Activated CD4-positive, alpha-beta memory T cell treated with anti-CD3 and anti-CD28 coated beads, Interleukin-2, amount 10 ng/mL, durations not matched to agents 7 days and 5 days (primary cell): ENCODE measurements at regions not wholly inside any gene's neighbourhood (a gene's known extent, or its start where the extent isn't known, plus 50 kb on each side); places are given as distances from the start of the nearest gene placed in this dataset.
A peak's percentile ranks its signal among the peaks of the same experiment; 100 is the strongest.

Source experiments
- CTCF ChIA-PET: fragments of 350-600 bp; sonication (Branson Sonifier 250); formaldehyde crosslinking; loops from one replicate; lab custom pipeline; 2021; ENCODE audit warnings: antibody characterized with exemption, inconsistent platforms; lab: Charles Lee
- POLR2A ChIA-PET: fragments of 350-600 bp; sonication (Branson Sonifier 250); formaldehyde crosslinking; loops from one replicate; lab custom pipeline; 2021; ENCODE audit warnings: antibody characterized with exemption; lab: Charles Lee
- DNase-seq: peaks from one replicate; pipeline ENCODE4 v3.0.0-alpha.2; 2020
- H3K27ac Mint-ChIP-seq: one replicate; pipeline ENCODE4 v1.8.0; 2021; ENCODE audit warnings: mild to moderate bottlenecking, mixed read lengths
- H3K27me3 Mint-ChIP-seq: one replicate; pipeline ENCODE4 v1.8.0; 2021; ENCODE audit warnings: mixed read lengths
- H3K36me3 Mint-ChIP-seq: one replicate; pipeline ENCODE4 v1.8.0; 2021; ENCODE audit warnings: low read depth, mixed read lengths
- H3K4me1 Mint-ChIP-seq: one replicate; pipeline ENCODE4 v1.8.0; 2021; ENCODE audit warnings: mixed read lengths
- H3K4me3 Mint-ChIP-seq: one replicate; pipeline ENCODE4 v1.8.0; 2021; ENCODE audit warnings: mild to moderate bottlenecking, mixed read lengths
- H3K9me3 Mint-ChIP-seq: one replicate; pipeline ENCODE4 v1.8.0; 2021; ENCODE audit warnings: mixed read lengths

DNA sequence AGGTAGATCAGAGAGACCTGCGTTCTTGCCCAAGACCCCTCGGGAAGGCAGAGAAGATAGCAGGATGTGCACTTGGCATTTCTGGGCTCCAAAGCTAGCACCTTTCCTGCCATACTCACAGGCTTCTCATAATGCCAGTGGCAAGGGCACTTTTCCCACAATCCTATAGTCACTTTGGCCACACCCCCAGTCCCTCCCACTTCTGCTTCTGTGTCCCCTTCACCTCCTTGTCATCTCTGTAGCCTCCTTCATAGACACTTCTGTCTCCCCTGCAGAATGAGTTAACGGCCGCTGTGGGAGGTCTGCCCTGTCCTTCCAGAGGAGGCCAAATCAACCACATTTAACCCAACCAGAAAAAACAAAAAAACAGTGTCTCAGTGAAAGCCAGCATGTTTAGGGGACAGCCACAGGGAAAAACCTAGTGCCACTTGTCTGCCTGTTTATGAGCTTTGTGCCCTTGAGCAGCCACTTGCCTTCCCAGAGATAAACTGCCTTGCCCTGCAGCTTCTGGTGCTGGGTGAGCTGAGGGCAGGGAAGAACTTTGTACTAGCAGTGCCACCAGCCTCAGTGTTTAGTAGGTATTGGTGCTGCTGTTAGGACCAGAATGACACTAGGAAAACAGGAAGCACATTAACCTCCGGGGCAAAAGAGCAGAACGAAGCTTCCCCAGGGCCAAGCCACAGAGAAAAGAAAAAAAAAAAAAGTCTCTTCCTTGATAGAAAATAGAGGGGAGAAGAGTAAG is 193.0 kb upstream of the PWP1 start:
- Mint-ChIP-seq H3K27me3 (no peaks in the 10 kb centered on the region), H3K4me3 (no peak overlapping the region), H3K4me1 (peaks cover 12% of the 10 kb centered on the region), H3K9me3 (peaks cover 3% of the 10 kb centered on the region), H3K36me3 (peaks cover 5% of the 10 kb centered on the region), H3K27ac (peak overlapping the region; percentile 61)
- POLR2A ChIA-PET: no interaction called here
- no peak for DNase-seq
- CTCF ChIA-PET: no interaction called here

DNA sequence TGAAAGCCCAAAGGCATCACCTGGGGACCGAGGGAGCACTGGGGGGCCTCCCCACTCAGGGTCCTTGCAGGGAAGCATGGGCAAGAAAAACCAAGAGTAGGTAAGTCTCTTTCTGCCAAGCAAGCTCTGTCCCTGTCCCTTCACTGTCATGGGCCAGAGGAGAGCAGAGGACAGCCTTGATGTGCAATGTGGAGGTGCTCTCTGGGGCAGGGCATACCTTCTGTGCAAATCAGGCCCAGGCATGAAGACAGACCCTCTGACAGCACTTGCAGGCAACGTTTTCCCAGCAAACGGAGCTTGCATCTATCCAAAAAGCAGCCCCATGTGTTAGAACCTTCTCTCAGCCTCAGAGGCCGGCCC is 192.5 kb upstream of the PWP1 start:
- ChIA-PET CTCF (no interaction called here), POLR2A (no interaction called here)
- H3K27me3 Mint-ChIP-seq: no peaks in the 10 kb centered on the region
- peaks cover 3% of the 10 kb centered on the region for H3K9me3 Mint-ChIP-seq
- H3K36me3 Mint-ChIP-seq: peaks cover 5% of the 10 kb centered on the region
- peaks cover 12% of the 10 kb centered on the region for H3K4me1 Mint-ChIP-seq
- peak overlapping the region; percentile 61 for H3K27ac Mint-ChIP-seq
- H3K4me3 Mint-ChIP-seq: no peak overlapping the region
- no peak for DNase-seq

DNA sequence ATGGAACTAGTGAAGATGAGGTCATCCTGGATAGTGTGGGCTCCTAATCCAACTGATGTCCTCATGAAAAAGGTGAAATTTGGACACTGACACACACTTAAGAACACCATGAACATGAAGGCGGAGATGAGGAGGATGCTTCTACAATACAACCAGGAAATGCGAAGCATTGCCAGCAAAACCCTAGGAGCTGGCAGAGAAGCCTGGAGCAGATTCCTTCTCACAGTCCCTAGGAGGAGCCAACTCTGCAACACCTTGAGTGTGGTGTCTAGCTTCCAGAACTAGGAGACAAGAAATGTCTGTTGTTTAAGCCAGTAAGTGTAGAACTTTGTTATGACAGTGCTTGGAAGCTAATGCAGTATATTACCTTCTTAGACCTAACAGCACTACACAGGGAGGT is 191.9 kb upstream of the PWP1 start:
- ChIA-PET CTCF (no interaction called here), POLR2A (no interaction called here)
- Mint-ChIP-seq H3K27me3 (no peaks in the 10 kb centered on the region), H3K27ac (no peak overlapping the region), H3K4me3 (no peak overlapping the region), H3K36me3 (peaks cover 5% of the 10 kb centered on the region), H3K9me3 (peaks cover 3% of the 10 kb centered on the region), H3K4me1 (peaks cover 12% of the 10 kb centered on the region)
- no peak for DNase-seq

DNA sequence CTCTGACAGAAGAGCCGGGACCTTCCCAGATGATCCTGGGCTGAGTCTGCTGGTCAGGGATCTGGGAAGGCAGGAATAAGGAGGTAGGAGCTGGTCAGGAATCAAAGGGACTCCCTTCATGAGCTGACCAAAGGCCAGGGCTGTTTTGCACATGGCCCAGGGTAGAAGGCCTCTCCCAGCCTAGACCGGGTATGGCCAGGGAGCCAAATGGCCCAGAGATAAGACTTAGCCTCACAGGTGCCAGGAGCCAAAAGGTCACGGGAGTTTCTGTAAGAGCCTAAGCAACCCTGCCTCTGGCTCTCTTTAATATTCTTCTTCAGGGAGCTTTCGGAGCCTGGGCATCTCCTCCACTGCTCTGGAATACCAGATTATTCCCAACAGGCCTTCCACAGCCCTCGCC is 191.3 kb upstream of the PWP1 start:
- H3K36me3 Mint-ChIP-seq: peaks cover 5% of the 10 kb centered on the region
- CTCF ChIA-PET: no interaction called here
- peaks cover 12% of the 10 kb centered on the region for H3K4me1 Mint-ChIP-seq

DNA sequence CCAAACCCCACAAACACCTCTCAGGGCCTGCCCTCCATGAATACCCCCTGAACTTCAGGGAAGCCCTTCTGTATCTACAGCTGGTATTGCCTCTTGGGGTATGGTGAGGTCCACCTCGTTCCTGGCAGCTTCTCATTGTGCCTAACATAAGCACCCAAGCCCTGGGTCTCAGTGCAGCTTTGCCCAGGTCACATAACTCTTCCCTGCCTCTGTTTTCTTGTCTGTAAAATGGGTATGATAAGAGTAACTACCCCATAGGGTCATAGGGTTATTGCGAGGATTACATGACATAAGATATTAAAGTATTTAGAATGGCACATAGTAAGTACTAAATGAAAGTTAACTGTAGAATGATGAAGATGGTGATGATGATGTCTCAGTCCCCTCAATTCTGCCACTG is 190.0 kb upstream of the PWP1 start:
- DNase-seq: no peak
- peaks cover 3% of the 10 kb centered on the region for H3K9me3 Mint-ChIP-seq
- H3K4me1 Mint-ChIP-seq: peaks cover 12% of the 10 kb centered on the region
- ChIA-PET CTCF (no interaction called here), POLR2A (no interaction called here)
- H3K27ac Mint-ChIP-seq: no peak overlapping the region
- H3K36me3 Mint-ChIP-seq: peaks cover 5% of the 10 kb centered on the region
- H3K27me3 Mint-ChIP-seq: no peaks in the 10 kb centered on the region
- no peak overlapping the region for H3K4me3 Mint-ChIP-seq

More for the DNA sequence above, 191.3 kb upstream of the PWP1 start:
- peaks cover 3% of the 10 kb centered on the region for H3K9me3 Mint-ChIP-seq
- no peaks in the 10 kb centered on the region for H3K27me3 Mint-ChIP-seq
- no peak for DNase-seq
- POLR2A ChIA-PET: no interaction called here
- no peak overlapping the region for H3K4me3 Mint-ChIP-seq
- H3K27ac Mint-ChIP-seq: no peak overlapping the region

DNA sequence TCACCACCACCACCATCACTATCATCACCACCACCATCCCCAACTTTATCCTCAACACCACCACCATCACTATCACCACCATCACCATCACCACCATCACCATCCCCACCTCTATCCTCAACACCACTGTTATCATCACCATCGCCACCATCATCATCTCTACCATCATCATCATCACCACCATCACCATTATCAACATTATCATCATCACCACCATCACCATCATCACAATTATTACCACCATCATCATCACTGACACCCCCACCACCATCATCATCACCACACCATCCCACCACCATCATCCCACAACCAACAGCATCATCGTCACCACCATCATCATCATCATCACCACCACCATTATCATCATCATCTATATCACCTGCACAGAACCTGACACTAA is 188.4 kb upstream of the PWP1 start:
- Mint-ChIP-seq H3K4me3 (no peak overlapping the region), H3K36me3 (peaks cover 5% of the 10 kb centered on the region), H3K9me3 (peaks cover 3% of the 10 kb centered on the region), H3K27me3 (no peaks in the 10 kb centered on the region), H3K27ac (no peak overlapping the region), H3K4me1 (peaks cover 8% of the 10 kb centered on the region)
- no peak for DNase-seq
- ChIA-PET CTCF (no interaction called here), POLR2A (no interaction called here)

DNA sequence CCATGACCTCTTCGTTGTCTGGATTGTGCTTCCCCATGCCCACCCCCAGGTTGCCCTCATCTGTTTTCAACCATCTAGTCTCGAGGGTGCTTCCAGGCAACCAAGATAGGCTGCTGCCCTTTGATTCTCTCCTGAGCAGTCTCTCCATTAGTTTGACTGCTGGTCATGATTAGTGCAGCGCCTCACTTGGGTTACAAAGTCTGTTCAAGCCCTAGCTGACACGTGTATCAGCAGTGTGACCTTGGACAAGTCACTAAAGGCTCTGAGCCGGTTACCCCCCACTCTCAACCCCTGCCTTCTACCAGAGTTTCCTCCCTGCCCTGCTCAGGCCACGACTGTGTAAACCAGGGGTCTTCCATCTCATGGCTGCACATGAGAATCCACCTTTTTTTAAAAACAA is 185.3 kb upstream of the PWP1 start:
- no peak for DNase-seq
- Mint-ChIP-seq H3K36me3 (peaks cover 5% of the 10 kb centered on the region), H3K27ac (no peak overlapping the region), H3K4me1 (no peaks in the 10 kb centered on the region), H3K4me3 (no peak overlapping the region), H3K27me3 (no peaks in the 10 kb centered on the region), H3K9me3 (peaks cover 3% of the 10 kb centered on the region)
- CTCF ChIA-PET: no interaction called here
- POLR2A ChIA-PET: no interaction called here

DNA sequence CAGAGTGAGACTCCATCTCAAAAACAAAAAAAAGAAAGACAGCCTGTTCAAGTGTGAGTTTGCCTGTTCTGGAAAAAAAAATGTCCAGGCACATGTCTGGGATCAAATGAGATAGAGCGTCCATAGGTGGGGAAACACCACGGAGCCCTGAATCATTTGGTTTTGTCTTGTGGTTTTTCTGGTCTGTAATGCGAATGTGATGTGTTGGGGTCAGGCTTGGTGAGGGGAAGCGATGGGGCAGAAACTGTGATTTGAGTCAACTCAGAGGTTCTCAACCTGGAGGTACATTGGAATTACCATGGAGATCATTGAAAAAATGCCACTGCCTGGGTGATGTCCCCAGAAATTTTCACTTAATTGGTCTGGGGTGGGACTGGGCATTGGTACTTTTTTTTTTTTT is 183.9 kb upstream of the PWP1 start:
- Mint-ChIP-seq H3K4me1 (no peaks in the 10 kb centered on the region), H3K36me3 (peaks cover 5% of the 10 kb centered on the region), H3K27me3 (no peaks in the 10 kb centered on the region), H3K4me3 (no peak overlapping the region), H3K9me3 (peaks cover 3% of the 10 kb centered on the region), H3K27ac (no peak overlapping the region)
- CTCF ChIA-PET: no interaction called here
- no peak for DNase-seq
- POLR2A ChIA-PET: no interaction called here

DNA sequence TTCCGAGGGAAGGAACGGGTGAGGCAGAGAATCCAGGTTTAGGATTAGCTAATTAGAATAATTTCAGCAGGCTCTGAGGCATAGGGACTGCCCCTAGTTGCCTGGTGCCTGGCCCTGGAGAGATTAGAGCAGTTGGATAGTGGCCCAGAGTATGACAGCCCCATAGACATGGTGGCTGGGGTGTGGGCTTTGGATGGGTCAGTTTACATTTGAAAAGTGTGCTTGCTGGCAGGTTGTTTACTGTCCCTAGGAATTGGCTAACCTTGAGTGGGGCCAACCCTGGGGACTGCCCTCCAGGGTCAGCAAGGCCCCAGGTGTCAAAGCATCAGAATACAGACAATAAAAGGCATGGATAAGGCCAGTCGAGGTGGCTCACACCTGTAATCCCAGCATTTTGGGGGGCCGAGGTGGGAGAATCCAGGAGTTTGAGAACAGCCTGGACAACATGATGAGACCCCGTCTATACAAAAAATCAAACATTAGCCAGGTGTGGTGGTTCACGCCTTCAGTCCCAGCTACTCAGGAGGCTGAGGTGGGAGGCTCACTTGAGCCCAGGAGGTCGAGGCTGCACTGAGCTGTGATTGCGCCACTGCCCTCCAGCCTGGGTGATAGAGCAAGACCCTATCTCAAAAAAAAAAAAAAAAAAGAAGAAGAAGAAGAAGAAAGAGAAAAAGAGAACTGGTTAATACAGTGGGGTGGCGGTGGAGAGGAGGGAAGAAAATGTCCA is 182.3 kb upstream of the PWP1 start:
- no peaks in the 10 kb centered on the region for H3K4me1 Mint-ChIP-seq
- ChIA-PET POLR2A (no interaction called here), CTCF (no interaction called here)
- H3K27ac Mint-ChIP-seq: no peak overlapping the region
- no peaks in the 10 kb centered on the region for H3K27me3 Mint-ChIP-seq
- DNase-seq: no peak
- H3K36me3 Mint-ChIP-seq: no peaks in the 10 kb centered on the region
- H3K9me3 Mint-ChIP-seq: no peaks in the 10 kb centered on the region
- no peak overlapping the region for H3K4me3 Mint-ChIP-seq

DNA sequence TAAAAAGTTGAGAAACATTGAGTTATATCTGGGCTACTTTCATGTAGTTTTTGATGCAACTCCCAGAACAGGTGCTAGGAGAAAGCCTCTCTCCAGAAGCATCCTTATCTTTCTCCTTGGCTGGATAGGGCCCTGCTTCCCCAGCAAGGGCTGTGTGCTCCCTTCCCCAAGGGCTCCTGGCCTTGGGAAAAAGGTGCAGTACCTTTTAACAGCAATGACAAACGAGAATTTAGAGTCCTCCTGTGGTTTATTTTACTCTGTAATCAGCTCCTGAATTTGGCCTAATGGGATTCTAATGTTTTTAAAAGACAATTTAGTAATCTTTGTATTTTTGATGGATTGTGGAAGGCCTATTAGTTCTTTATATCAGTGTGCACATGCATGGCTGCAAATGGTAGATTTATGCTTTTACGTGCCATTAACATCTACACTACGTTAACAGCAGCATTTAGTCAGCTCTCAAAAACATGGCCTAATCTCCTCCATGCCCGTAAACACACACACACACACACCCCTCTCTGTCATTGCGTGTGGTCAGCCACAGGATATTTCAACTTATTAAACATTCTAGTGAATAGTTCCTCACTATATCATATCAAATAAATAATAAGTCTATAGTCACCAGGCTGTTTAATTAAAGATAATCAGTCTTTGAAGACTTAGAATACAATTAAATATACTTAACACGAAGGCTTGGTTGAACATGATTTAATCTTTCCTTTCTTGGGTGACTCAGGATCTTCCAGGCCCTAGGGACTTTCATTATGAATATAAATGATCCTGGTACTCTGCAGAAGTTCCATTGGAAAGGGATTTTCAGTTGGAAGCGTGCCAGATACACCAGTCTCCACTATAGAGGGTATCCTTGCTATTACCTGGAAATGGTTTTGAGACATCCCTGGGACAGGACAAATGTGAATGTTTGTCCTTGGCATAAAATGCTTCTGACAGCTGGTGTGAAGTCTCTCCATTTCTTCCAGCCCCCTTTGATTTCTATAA is 181.4 kb upstream of the PWP1 start:
- H3K4me3 Mint-ChIP-seq: no peak overlapping the region
- POLR2A ChIA-PET: no interaction called here
- H3K27me3 Mint-ChIP-seq: no peaks in the 10 kb centered on the region
- no peaks in the 10 kb centered on the region for H3K36me3 Mint-ChIP-seq
- H3K4me1 Mint-ChIP-seq: no peaks in the 10 kb centered on the region
- no peak overlapping the region for H3K27ac Mint-ChIP-seq
- CTCF ChIA-PET: no interaction called here
- no peak for DNase-seq
- no peaks in the 10 kb centered on the region for H3K9me3 Mint-ChIP-seq

DNA sequence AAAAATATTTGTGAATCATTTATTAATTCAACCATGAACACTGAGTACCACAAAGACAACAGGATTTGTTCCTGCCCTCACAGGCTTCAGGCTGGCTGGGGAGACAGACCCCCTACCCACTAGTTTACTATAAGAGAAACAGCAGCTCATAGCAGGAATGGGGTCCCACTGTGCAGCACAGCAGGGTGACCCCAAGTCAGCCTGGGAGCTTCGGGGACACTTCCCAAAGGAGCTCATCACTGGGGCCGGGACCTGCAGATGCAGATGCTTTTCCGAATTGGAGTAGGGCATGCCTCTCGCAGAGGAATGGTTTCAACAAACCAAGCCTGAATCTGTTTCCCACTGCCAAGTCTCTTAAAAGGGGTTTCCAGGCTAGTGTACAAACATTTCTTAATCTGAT is 176.2 kb upstream of the PWP1 start:
- Mint-ChIP-seq H3K27me3 (no peaks in the 10 kb centered on the region), H3K36me3 (no peaks in the 10 kb centered on the region), H3K27ac (no peak overlapping the region), H3K9me3 (no peaks in the 10 kb centered on the region), H3K4me1 (no peaks in the 10 kb centered on the region), H3K4me3 (no peak overlapping the region)
- DNase-seq: no peak
- POLR2A ChIA-PET: no interaction called here
- CTCF ChIA-PET: no interaction called here

DNA sequence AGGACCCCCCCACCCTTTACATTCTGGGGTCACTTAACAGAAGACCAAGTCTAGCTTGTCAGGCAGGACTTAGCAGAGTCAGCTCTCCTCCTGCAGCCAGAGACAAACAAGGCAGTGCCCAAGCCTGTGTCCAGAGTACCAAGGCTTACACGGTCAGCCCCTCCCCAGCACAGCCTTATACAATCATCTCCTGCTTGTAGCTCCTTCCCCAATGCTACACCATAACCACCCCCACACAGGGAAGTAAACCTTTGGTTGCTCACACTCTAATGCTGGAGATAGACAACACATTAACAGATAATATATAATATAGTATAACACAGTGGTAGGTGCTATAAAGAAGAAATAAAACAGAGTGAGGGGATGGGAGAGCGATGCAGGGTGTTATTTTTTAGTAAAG is 175.4 kb upstream of the PWP1 start:
- Mint-ChIP-seq H3K4me3 (no peak overlapping the region), H3K36me3 (no peaks in the 10 kb centered on the region), H3K27ac (no peak overlapping the region), H3K27me3 (no peaks in the 10 kb centered on the region), H3K9me3 (no peaks in the 10 kb centered on the region), H3K4me1 (peaks cover 5% of the 10 kb centered on the region)
- no peak for DNase-seq
- ChIA-PET CTCF (no interaction called here), POLR2A (no interaction called here)

DNA sequence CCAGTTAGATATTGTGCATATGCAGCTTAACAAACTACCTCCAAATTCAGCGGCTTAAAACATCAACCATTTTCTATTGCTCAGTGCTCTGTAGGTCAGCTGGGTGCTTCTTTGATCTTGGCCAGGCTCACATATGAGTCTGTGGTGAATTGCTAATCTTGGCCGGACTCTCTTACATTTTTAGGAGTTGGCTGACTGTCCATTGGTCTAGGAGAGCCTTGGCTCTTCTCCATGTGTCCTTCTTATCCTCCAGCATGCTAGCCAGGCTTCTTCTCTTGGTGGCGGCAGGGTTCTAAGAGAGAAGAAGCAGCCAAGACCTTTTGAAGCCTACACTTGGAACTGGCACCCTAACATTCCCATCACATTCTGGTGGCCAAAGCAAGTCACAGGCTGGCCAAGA is 174.3 kb upstream of the PWP1 start:
- Mint-ChIP-seq H3K9me3 (no peaks in the 10 kb centered on the region), H3K27me3 (no peaks in the 10 kb centered on the region), H3K36me3 (no peaks in the 10 kb centered on the region), H3K4me3 (no peak overlapping the region), H3K27ac (no peak overlapping the region), H3K4me1 (peaks cover 12% of the 10 kb centered on the region)
- POLR2A ChIA-PET: no interaction called here
- CTCF ChIA-PET: no interaction called here
- no peak for DNase-seq
